HEK293 (cell line): ENCODE measurements at regions not wholly inside any gene's neighbourhood (a gene's known extent, or its start where the extent isn't known, plus 50 kb on each side); places are given as distances from the start of the nearest gene placed in this dataset.

Experiments
- CTCF ChIA-PET: fragments of 350-600 bp; formaldehyde crosslinking; extraction: SDS; loops from one replicate; lab custom pipeline; 2021; ENCODE audit warnings: antibody characterized with exemption; lab: Yijun Ruan, JAX
- POLR2A ChIA-PET: fragments of 300-600 bp; formaldehyde crosslinking; extraction: SDS; loops from one replicate; lab custom pipeline; 2020; ENCODE audit warnings: antibody characterized with exemption, inconsistent platforms; lab: Yijun Ruan, JAX
- H3K27ac ChIP-seq: fragments of 200-500 bp; sonication (Bioruptor generic); 2 replicates; pipeline ENCODE4 v1.5.1; 2014; ENCODE audit warnings: low read depth, low read length, control low read depth, inconsistent platforms; ENCODE audit errors: extremely low read depth
- H3K36me3 ChIP-seq, 2 experiments: fragments of 200-500 bp in 1 of 2; sonication (Bioruptor generic) in 1 of 2; 1 replicate in 1 of 2; 2 replicates in 1 of 2; pipeline ENCODE4 v1.5.1; 2014 to 2017; ENCODE audit warnings: inconsistent platforms in 2 of 2, low read length in 2 of 2; ENCODE audit not compliant: control insufficient read depth in 2 of 2, insufficient read depth in 1 of 2
- H3K4me1 ChIP-seq: fragments of 200-500 bp; sonication (Bioruptor generic); 2 replicates; pipeline ENCODE4 v1.5.1; 2014; ENCODE audit warnings: mild to moderate bottlenecking, low read length, inconsistent platforms; ENCODE audit not compliant: control insufficient read depth, insufficient read depth
- H3K4me3 ChIP-seq: 2 replicates; pipeline ENCODE4 v1.5.1; 2011; ENCODE audit warnings: low read depth, mild to moderate bottlenecking, control low read depth, low read length, moderate library complexity
- H3K9me3 ChIP-seq: fragments of 200-500 bp; sonication (Bioruptor generic); 2 replicates; pipeline ENCODE4 v1.5.1; 2014; ENCODE audit warnings: low read depth, low read length, inconsistent platforms; ENCODE audit not compliant: control insufficient read depth, insufficient read depth
- GLIS1 ChIP-seq: fragments of 450-650 bp; formaldehyde crosslinking; IDR thresholded peaks from 2 replicates; pipeline ENCODE4 v1.5.1; 2016; ENCODE audit warnings: missing biosample characterization, missing genetic modification characterization
- HIC1 ChIP-seq: fragments of 450-650 bp; formaldehyde crosslinking; IDR thresholded peaks from 2 replicates; pipeline ENCODE4 v1.5.1; 2016; ENCODE audit warnings: missing biosample characterization, missing genetic modification characterization
- KLF17 ChIP-seq: fragments of 450-650 bp; formaldehyde crosslinking; IDR thresholded peaks from 2 replicates; pipeline ENCODE4 v1.5.1; 2016; ENCODE audit warnings: missing biosample characterization, missing genetic modification characterization
- REPIN1 ChIP-seq: fragments of 450-650 bp; formaldehyde crosslinking; IDR thresholded peaks from 2 replicates; pipeline ENCODE4 v1.5.1; 2017; ENCODE audit warnings: missing biosample characterization, missing genetic modification characterization, low read depth
- SETDB1 ChIP-seq: IDR thresholded peaks from one replicate; pipeline ENCODE4 v1.6.1; 2017; ENCODE audit warnings: mild to moderate bottlenecking, low read length, moderate library complexity, mixed read lengths; ENCODE audit not compliant: insufficient read length
- YY1 ChIP-seq: fragments of 450-650 bp; formaldehyde crosslinking; IDR thresholded peaks from 2 replicates; pipeline ENCODE4 v1.5.1; 2018; ENCODE audit warnings: missing biosample characterization, missing genetic modification characterization
- YY2 ChIP-seq: fragments of 450-650 bp; formaldehyde crosslinking; IDR thresholded peaks from 2 replicates; pipeline ENCODE4 v1.5.1; 2016; ENCODE audit warnings: missing biosample characterization, missing genetic modification characterization
- ZBTB11 ChIP-seq: fragments of 450-650 bp; formaldehyde crosslinking; conservative IDR thresholded peaks from 2 replicates; pipeline ENCODE4 v1.5.1; 2016; ENCODE audit warnings: low read depth, missing biosample characterization, missing genetic modification characterization
- ZNF133 ChIP-seq: fragments of 450-650 bp; formaldehyde crosslinking; IDR thresholded peaks from 2 replicates; pipeline ENCODE4 v1.5.1; 2016; ENCODE audit warnings: missing biosample characterization, missing genetic modification characterization
- ZNF354C ChIP-seq: fragments of 450-650 bp; formaldehyde crosslinking; IDR thresholded peaks from 2 replicates; pipeline ENCODE4 v1.5.1; 2016; ENCODE audit warnings: missing biosample characterization, missing genetic modification characterization, low read depth, borderline replicate concordance
- ZNF449 ChIP-seq: fragments of 450-650 bp; formaldehyde crosslinking; IDR thresholded peaks from 2 replicates; pipeline ENCODE4 v1.5.1; 2017; ENCODE audit warnings: missing biosample characterization, mild to moderate bottlenecking, missing genetic modification characterization, moderate library complexity
- ZNF530 ChIP-seq: fragments of 450-650 bp; formaldehyde crosslinking; IDR thresholded peaks from 2 replicates; pipeline ENCODE4 v1.5.1; 2016; ENCODE audit warnings: low read depth, missing biosample characterization, missing genetic modification characterization
- ZNF580 ChIP-seq: fragments of 450-650 bp; formaldehyde crosslinking; IDR thresholded peaks from 2 replicates; pipeline ENCODE4 v1.5.1; 2016; ENCODE audit warnings: missing biosample characterization, missing genetic modification characterization
- ZNF596 ChIP-seq: fragments of 450-650 bp; IDR thresholded peaks from 2 replicates; pipeline ENCODE4 v1.5.0; 2018; ENCODE audit warnings: missing biosample characterization, mild to moderate bottlenecking, missing genetic modification characterization, moderate library complexity
- ZNF645 ChIP-seq: fragments of 450-650 bp; formaldehyde crosslinking; IDR thresholded peaks from 2 replicates; pipeline ENCODE4; 2016; ENCODE audit warnings: missing biosample characterization, missing genetic modification characterization
- ZNF704 ChIP-seq: fragments of 450-650 bp; formaldehyde crosslinking; IDR thresholded peaks from 2 replicates; pipeline ENCODE4 v1.5.1; 2016; ENCODE audit warnings: missing biosample characterization, missing genetic modification characterization
- ZSCAN30 ChIP-seq: fragments of 450-650 bp; IDR thresholded peaks from 2 replicates; pipeline ENCODE4 v1.5.1; 2018; ENCODE audit warnings: missing biosample characterization, mild to moderate bottlenecking, missing genetic modification characterization, moderate library complexity
- ZSCAN4 ChIP-seq: fragments of 450-650 bp; formaldehyde crosslinking; IDR thresholded peaks from 2 replicates; pipeline ENCODE4 v1.5.1; 2017; ENCODE audit warnings: missing biosample characterization, missing genetic modification characterization

GRCh38 chr5:159763562-159763961 is 152.7 kb upstream of the ADRA1B start (continued):
- TF ChIP-seq HIC1 (tag by site-specific recombination), result no peak

- H3K4me3 ChIP-seq, result no peak overlapping the region
- no peak for TF ChIP-seq ZSCAN4 (tag by site-specific recombination)
- no peak for TF ChIP-seq KLF17
- TF ChIP-seq GLIS1 (tag by site-specific recombination), result no peak
- TF ChIP-seq ZSCAN30, result no peak
- no peak for TF ChIP-seq ZNF645
- no peak for TF ChIP-seq ZNF704
- no peak for TF ChIP-seq YY1 (tag by site-specific recombination)
- no peak for TF ChIP-seq ZBTB11 (tag by site-specific recombination)
- TF ChIP-seq ZNF580 (tag by site-specific recombination), result no peak
- no peak for TF ChIP-seq SETDB1
- TF ChIP-seq REPIN1 (tag by site-specific recombination), result no peak
- no peak for TF ChIP-seq ZNF530 (tag by site-specific recombination)
- TF ChIP-seq ZNF449, result no peak
- no peak for TF ChIP-seq YY2 (tag by site-specific recombination)
- TF ChIP-seq ZNF133 (tag by site-specific recombination), result no peak
- TF ChIP-seq ZNF354C (tag by site-specific recombination), result no peak
- no peak for TF ChIP-seq ZNF596 (tag by site-specific recombination)
- CTCF ChIA-PET, result interaction anchor here (0.6 to 1.5 kb wide), 3 partner anchors 10 to 223 kb away, joined by 3 read pairs; no protein-coding TSS in a partner anchor
Observed at GRCh38 chr5:159764283-159765134, 151.8 kb upstream of the ADRA1B start.

More at GRCh38 chr5:159764283-159765134, 151.8 kb upstream of the ADRA1B start:
- Histone ChIP-seq H3K9me3 (no peaks in the 10 kb centered on the region), H3K36me3 (no peaks in the 10 kb centered on the region), H3K27ac (no peak overlapping the region), H3K4me1 (no peaks in the 10 kb centered on the region)
- POLR2A ChIA-PET, result no interaction called here
